H9 (cell line): ENCODE measurements at regions not wholly inside any gene's neighbourhood (a gene's known extent, or its start where the extent isn't known, plus 50 kb on each side); places are given as distances from the start of the nearest gene placed in this dataset.

Experiments
- DNase-seq: peaks from one replicate; pipeline ENCODE4 v3.0.0-alpha.2; 2017
- H2AFZ ChIP-seq: one replicate; pipeline ENCODE4 v1.6.1; 2013; ENCODE audit warnings: mild to moderate bottlenecking, low read length, control low read depth, moderate library complexity
- H2AK5ac ChIP-seq: 2 replicates; pipeline ENCODE4 v1.6.1; 2013; ENCODE audit warnings: low read length, control low read depth, mixed read lengths; ENCODE audit not compliant: insufficient read length
- H2BK120ac ChIP-seq: one replicate; pipeline ENCODE4 v1.6.1; 2013; ENCODE audit warnings: low read depth, mild to moderate bottlenecking, low read length, control low read depth, inconsistent platforms; ENCODE audit not compliant: poor library complexity, severe bottlenecking
- H2BK12ac ChIP-seq: 2 replicates; pipeline ENCODE4 v1.6.1; 2013; ENCODE audit warnings: low read length, control low read depth, mixed read lengths, low read depth; ENCODE audit not compliant: insufficient read length
- H2BK15ac ChIP-seq: 2 replicates; pipeline ENCODE4 v1.6.1; 2013; ENCODE audit warnings: low read depth, low read length, control low read depth
- H2BK20ac ChIP-seq: one replicate; pipeline ENCODE4 v1.6.1; 2013; ENCODE audit warnings: low read depth, mild to moderate bottlenecking, low read length, control low read depth, inconsistent platforms; ENCODE audit not compliant: poor library complexity, severe bottlenecking
- H2BK5ac ChIP-seq: 2 replicates; pipeline ENCODE4 v1.6.1; 2013; ENCODE audit warnings: low read length, control low read depth, mixed read lengths; ENCODE audit not compliant: insufficient read length
- H3K14ac ChIP-seq: 2 replicates; pipeline ENCODE4 v1.6.1; 2013; ENCODE audit warnings: low read length, control low read depth; ENCODE audit not compliant: insufficient read depth
- H3K18ac ChIP-seq: 2 replicates; pipeline ENCODE4 v1.6.1; 2013; ENCODE audit warnings: low read depth, mild to moderate bottlenecking, mixed read lengths, low read length, control low read depth; ENCODE audit not compliant: insufficient read length
- H3K23ac ChIP-seq: 2 replicates; pipeline ENCODE4 v1.6.1; 2013; ENCODE audit warnings: low read length, control low read depth, mixed read lengths, low read depth; ENCODE audit not compliant: insufficient read length
- H3K23me2 ChIP-seq: 2 replicates; pipeline ENCODE4 v1.6.1; 2013; ENCODE audit warnings: low read depth, mild to moderate bottlenecking, mixed read lengths, low read length, control low read depth; ENCODE audit not compliant: insufficient read length, poor library complexity, severe bottlenecking
- H3K27ac ChIP-seq: 2 replicates; pipeline ENCODE4 v1.5.1; 2013; ENCODE audit warnings: low read length, control low read depth, mixed read lengths, low read depth; ENCODE audit not compliant: insufficient read length
- H3K27me3 ChIP-seq: 2 replicates; pipeline ENCODE4 v1.6.1; 2013; ENCODE audit warnings: low read length, control low read depth, inconsistent platforms; ENCODE audit not compliant: insufficient read depth
- H3K4ac ChIP-seq: 2 replicates; pipeline ENCODE4 v1.6.1; 2013; ENCODE audit warnings: low read depth, mild to moderate bottlenecking, control low read depth, inconsistent platforms, low read length, moderate library complexity
- H3K4me1 ChIP-seq: 2 replicates; pipeline ENCODE4 v1.6.1; 2013; ENCODE audit warnings: low read length, control low read depth, inconsistent platforms; ENCODE audit not compliant: insufficient read depth
- H3K4me2 ChIP-seq: 2 replicates; pipeline ENCODE4 v1.6.1; 2013; ENCODE audit warnings: low read length, control low read depth, mixed read lengths; ENCODE audit not compliant: insufficient read length, insufficient read depth
- H3K56ac ChIP-seq: 2 replicates; pipeline ENCODE4 v1.6.1; 2013; ENCODE audit warnings: low read depth, mild to moderate bottlenecking, mixed read lengths, low read length, control low read depth; ENCODE audit not compliant: insufficient read length
- H3K79me1 ChIP-seq: 2 replicates; pipeline ENCODE4 v1.6.1; 2013; ENCODE audit warnings: low read depth, mild to moderate bottlenecking, moderate library complexity, low read length, control low read depth, inconsistent platforms; ENCODE audit not compliant: insufficient read depth, poor library complexity, severe bottlenecking
- H3K79me2 ChIP-seq: 2 replicates; pipeline ENCODE4 v1.6.1; 2013; ENCODE audit warnings: low read length, control low read depth, inconsistent platforms; ENCODE audit not compliant: insufficient read depth
- H3K9ac ChIP-seq: 2 replicates; pipeline ENCODE4 v1.6.1; 2013; ENCODE audit warnings: low read length, control low read depth, mixed read lengths; ENCODE audit not compliant: insufficient read length; ENCODE audit errors: extremely low read depth
- H3K9me3 ChIP-seq: one replicate; pipeline ENCODE4 v1.6.1; 2013; ENCODE audit warnings: low read depth, low read length, inconsistent platforms; ENCODE audit not compliant: control insufficient read depth
- H3T11ph ChIP-seq: one replicate; pipeline ENCODE4 v1.6.1; 2013; ENCODE audit warnings: mild to moderate bottlenecking, low read length, control low read depth, inconsistent platforms
- H4K20me1 ChIP-seq: one replicate; pipeline ENCODE4 v1.6.1; 2013; ENCODE audit not compliant: control insufficient read depth, insufficient read length, insufficient read depth
- H4K5ac ChIP-seq: 2 replicates; pipeline ENCODE4 v1.6.1; 2013; ENCODE audit warnings: low read depth, mild to moderate bottlenecking, mixed read lengths, low read length, control low read depth; ENCODE audit not compliant: insufficient read length
- H4K8ac ChIP-seq: replicated peaks from 2 replicates; pipeline ENCODE4 v1.6.1; 2013; ENCODE audit warnings: low read length, control low read depth, mixed read lengths, low read depth; ENCODE audit not compliant: insufficient read length
- H4K91ac ChIP-seq: 2 replicates; pipeline ENCODE4 v1.6.1; 2013; ENCODE audit warnings: low read depth, mild to moderate bottlenecking, moderate library complexity, mixed read lengths, low read length, control low read depth; ENCODE audit not compliant: insufficient read length
- H3K27ac Mint-ChIP-seq, 3 experiments: 2 replicates in 2 of 3; 3 replicates in 1 of 3; pipeline ENCODE4 v1.8.0; 2020 to 2021; ENCODE audit warnings: mixed read lengths in 3 of 3, mild to moderate bottlenecking in 1 of 3, moderate library complexity in 1 of 3
- H3K27me3 Mint-ChIP-seq: 2 replicates; pipeline ENCODE4 v1.8.0; 2021; ENCODE audit warnings: low read depth, mild to moderate bottlenecking, moderate library complexity, mixed read lengths
- H3K36me3 Mint-ChIP-seq, 3 experiments: 2 replicates in 2 of 3; 3 replicates in 1 of 3; pipeline ENCODE4 v1.8.0; 2020 to 2021; ENCODE audit warnings: low read depth in 3 of 3, mixed read lengths in 3 of 3; ENCODE audit not compliant: insufficient read depth in 1 of 3
- H3K4me1 Mint-ChIP-seq, 2 experiments: 2 replicates each; pipeline ENCODE4 v1.8.0; 2020; ENCODE audit warnings: mixed read lengths in 2 of 2
- H3K4me3 Mint-ChIP-seq, 2 experiments: 2 replicates in 1 of 2; 3 replicates in 1 of 2; pipeline ENCODE4 v1.8.0; 2020 to 2021; ENCODE audit warnings: mild to moderate bottlenecking in 2 of 2, mixed read lengths in 2 of 2, moderate library complexity in 1 of 2
- H3K9me3 Mint-ChIP-seq, 2 experiments: 2 replicates in 1 of 2; 3 replicates in 1 of 2; pipeline ENCODE4 v1.8.0; 2020; ENCODE audit warnings: mild to moderate bottlenecking in 2 of 2, mixed read lengths in 2 of 2, moderate library complexity in 1 of 2
- WGBS: extraction: QIAGEN DNeasy Blood & Tissue Kit; methylation state at CpG from one replicate; pipeline ENCODE4 v1.1.7; 2013; ENCODE audit warnings: missing lambda C conversion rate, low lambda C conversion rate, mixed read lengths; ENCODE audit not compliant: insufficient read length; ENCODE audit errors: extremely low coverage; 5-methylcytosine and 5-hydroxymethylcytosine counted together
- TF ChIP-seq, protein P1 (sequence below): fragments of 200-600 bp; sonication (generic); conservative IDR thresholded peaks from 3 replicates; pipeline ENCODE4 v1.8.0; 2021; ENCODE audit warnings: antibody characterized with exemption, mild to moderate bottlenecking

GRCh38 chr18:33924576-33924975 lies 300.1 kb downstream of the NOL4 start:
- no peak overlapping the region for H2BK15ac ChIP-seq
- DNase-seq, result no peak
- no peak overlapping the region for H4K5ac ChIP-seq
- no peaks in the 10 kb centered on the region for H3K79me2 ChIP-seq
- H3K23me2 ChIP-seq, result no peaks in the 10 kb centered on the region
- H3K27me3 ChIP-seq, result no peaks in the 10 kb centered on the region
- H2BK5ac ChIP-seq, result no peak overlapping the region
- H4K91ac ChIP-seq, result no peak overlapping the region
- Mint-ChIP-seq H3K4me1 (no peaks in the 10 kb centered on the region), H3K36me3 (no peaks in the 10 kb centered on the region; a peak in 1 of 7 replicates), H3K9me3 (no peaks in the 10 kb centered on the region), H3K27ac (no peak overlapping the region), H3K4me3 (no peak overlapping the region), H3K27me3 (no peaks in the 10 kb centered on the region; the same call in 1 of the 2 replicates)
- no peak overlapping the region for H3K4ac ChIP-seq
- no peak overlapping the region for H3K56ac ChIP-seq
- H2BK120ac ChIP-seq, result no peak overlapping the region
- no peaks in the 10 kb centered on the region for H3K9me3 ChIP-seq
- no peak overlapping the region for H3K23ac ChIP-seq
- no peaks in the 10 kb centered on the region for H4K20me1 ChIP-seq
- no peak overlapping the region for H3K27ac ChIP-seq
- no peak overlapping the region for H3K14ac ChIP-seq
- H3K79me1 ChIP-seq, result no peaks in the 10 kb centered on the region
- TF ChIP-seq, protein P1, sequence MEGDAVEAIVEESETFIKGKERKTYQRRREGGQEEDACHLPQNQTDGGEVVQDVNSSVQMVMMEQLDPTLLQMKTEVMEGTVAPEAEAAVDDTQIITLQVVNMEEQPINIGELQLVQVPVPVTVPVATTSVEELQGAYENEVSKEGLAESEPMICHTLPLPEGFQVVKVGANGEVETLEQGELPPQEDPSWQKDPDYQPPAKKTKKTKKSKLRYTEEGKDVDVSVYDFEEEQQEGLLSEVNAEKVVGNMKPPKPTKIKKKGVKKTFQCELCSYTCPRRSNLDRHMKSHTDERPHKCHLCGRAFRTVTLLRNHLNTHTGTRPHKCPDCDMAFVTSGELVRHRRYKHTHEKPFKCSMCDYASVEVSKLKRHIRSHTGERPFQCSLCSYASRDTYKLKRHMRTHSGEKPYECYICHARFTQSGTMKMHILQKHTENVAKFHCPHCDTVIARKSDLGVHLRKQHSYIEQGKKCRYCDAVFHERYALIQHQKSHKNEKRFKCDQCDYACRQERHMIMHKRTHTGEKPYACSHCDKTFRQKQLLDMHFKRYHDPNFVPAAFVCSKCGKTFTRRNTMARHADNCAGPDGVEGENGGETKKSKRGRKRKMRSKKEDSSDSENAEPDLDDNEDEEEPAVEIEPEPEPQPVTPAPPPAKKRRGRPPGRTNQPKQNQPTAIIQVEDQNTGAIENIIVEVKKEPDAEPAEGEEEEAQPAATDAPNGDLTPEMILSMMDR, result no peak
- no peak overlapping the region for H3K18ac ChIP-seq
- H3K4me1 ChIP-seq, result no peaks in the 10 kb centered on the region
- no peak overlapping the region for H2AK5ac ChIP-seq
- H4K8ac ChIP-seq, result no peak overlapping the region
- no peak overlapping the region for H2BK12ac ChIP-seq
- no peak overlapping the region for H2AFZ ChIP-seq
- H3K4me2 ChIP-seq, result no peak overlapping the region
- H3K9ac ChIP-seq, result no peak overlapping the region
- no peak overlapping the region for H2BK20ac ChIP-seq
- no CpG with 5 or more reads among the region's 3 CpGs for WGBS
- no peak overlapping the region for H3T11ph ChIP-seq
